Esophagus muscularis mucosa (tissue), 4 donors: ENCODE measurements at regions not wholly inside any gene's neighbourhood (a gene's known extent, or its start where the extent isn't known, plus 50 kb on each side); places are given as distances from the start of the nearest gene placed in this dataset.

Experiments used
- DNase-seq: peaks from one replicate; pipeline ENCODE4 v3.0.0-alpha.2; 2017; ENCODE audit errors: extremely low spot score
- H3K27ac ChIP-seq, 4 donors: fragments of 200-600 bp; sonication (generic); replicated peaks in 1 of 4; 1 replicate in 3 of 4; 2 replicates in 1 of 4; pipeline ENCODE4 v1.5.1; 2016 to 2019; ENCODE audit warnings: mild to moderate bottlenecking in 1 of 4
- H3K27me3 ChIP-seq, 4 donors: fragments of 200-600 bp; sonication (generic); one replicate each; pipeline versions ENCODE4 v1.5.1 to v1.6.0; 2016 to 2019
- H3K36me3 ChIP-seq, 4 donors: fragments of 200-600 bp; sonication (generic); one replicate each; pipeline ENCODE4 v1.5.1; 2016 to 2019
- H3K4me1 ChIP-seq, 4 donors: fragments of 200-600 bp; sonication (generic); one replicate each; pipeline ENCODE4 v1.5.1; 2016 to 2019
- H3K4me3 ChIP-seq, 4 donors: fragments of 200-600 bp; sonication (generic); 1 replicate in 2 of 4; 2 replicates in 2 of 4; pipeline ENCODE4 v1.5.1; 2016 to 2019; ENCODE audit warnings: mild to moderate bottlenecking in 4 of 4, moderate library complexity in 1 of 4
- H3K9me3 ChIP-seq, 4 donors: fragments of 200-600 bp; sonication (generic); 1 replicate in 3 of 4; 2 replicates in 1 of 4; pipeline ENCODE4 v1.5.1; 2016 to 2019
- CTCF ChIP-seq, 3 experiments: fragments of 200-600 bp in 2 of 3; fragments of 450-650 bp in 1 of 3; sonication (generic) in 2 of 3; IDR thresholded peaks; one replicate each; pipeline ENCODE4 v1.5.1; 2017 to 2019; ENCODE audit warnings: antibody characterized with exemption in 3 of 3, mild to moderate bottlenecking in 2 of 3, moderate library complexity in 1 of 3
- EP300 ChIP-seq: sonication (generic); formaldehyde crosslinking; IDR thresholded peaks from one replicate; pipeline ENCODE4 v1.6.1; 2017; ENCODE audit warnings: antibody characterized with exemption
- POLR2A ChIP-seq: fragments of 450-650 bp; IDR thresholded peaks from one replicate; pipeline ENCODE4 v1.6.1; 2017; ENCODE audit warnings: antibody characterized with exemption, moderate library complexity, mild to moderate bottlenecking, low read depth
- POLR2AphosphoS5 ChIP-seq, 2 donors: sonication (generic); formaldehyde crosslinking; IDR thresholded peaks; one replicate each; pipeline ENCODE4 v1.6.1; 2017; ENCODE audit warnings: antibody characterized with exemption in 2 of 2
- WGBS: methylation state at CpG from one replicate; pipeline ENCODE4 v1.1.5; 2018; 5-methylcytosine and 5-hydroxymethylcytosine counted together
- intact Hi-C: fragments of 100-400 bp; cut with DNase I; formaldehyde crosslinking; loops from one replicate; pipeline ENCODE4 v1.15.1; 2023

DNA sequence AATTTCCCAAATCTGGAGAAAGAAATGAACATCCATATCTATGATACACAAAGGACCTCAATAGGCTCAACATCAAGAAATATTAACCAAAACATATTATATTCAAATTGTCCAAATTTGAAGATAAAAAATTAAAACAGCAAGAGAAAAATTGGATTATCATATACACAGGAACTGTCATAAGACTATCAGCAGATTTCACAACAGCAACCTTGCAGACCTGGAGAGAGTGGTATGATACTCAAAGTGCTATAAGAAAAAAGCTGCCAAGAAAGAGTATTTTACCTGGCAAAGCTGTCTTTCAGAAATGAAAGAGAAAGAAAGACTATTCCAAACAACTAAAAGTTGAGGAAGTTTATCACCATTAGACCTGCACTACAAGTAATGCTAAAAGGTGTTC lies 711.9 kb upstream of the RAB6C start:
- Histone ChIP-seq H3K36me3 (no peaks in the 10 kb centered on the region), H3K4me3 (no peak overlapping the region), H3K9me3 (peaks cover 0 to 13% (median 5%) of the 10 kb centered on the region in 4 donors), H3K27ac (no peak overlapping the region), H3K27me3 (no peaks in the 10 kb centered on the region), H3K4me1 (no peaks in the 10 kb centered on the region)
- DNase-seq = no peak
- intact Hi-C loops = no loop called here
- TF ChIP-seq EP300 (no peak), CTCF (IDR thresholded peaks at IDR 0.05) (no peak), POLR2AphosphoS5 (IDR thresholded peaks at IDR 0.05) (no peak), POLR2A (no peak)

DNA sequence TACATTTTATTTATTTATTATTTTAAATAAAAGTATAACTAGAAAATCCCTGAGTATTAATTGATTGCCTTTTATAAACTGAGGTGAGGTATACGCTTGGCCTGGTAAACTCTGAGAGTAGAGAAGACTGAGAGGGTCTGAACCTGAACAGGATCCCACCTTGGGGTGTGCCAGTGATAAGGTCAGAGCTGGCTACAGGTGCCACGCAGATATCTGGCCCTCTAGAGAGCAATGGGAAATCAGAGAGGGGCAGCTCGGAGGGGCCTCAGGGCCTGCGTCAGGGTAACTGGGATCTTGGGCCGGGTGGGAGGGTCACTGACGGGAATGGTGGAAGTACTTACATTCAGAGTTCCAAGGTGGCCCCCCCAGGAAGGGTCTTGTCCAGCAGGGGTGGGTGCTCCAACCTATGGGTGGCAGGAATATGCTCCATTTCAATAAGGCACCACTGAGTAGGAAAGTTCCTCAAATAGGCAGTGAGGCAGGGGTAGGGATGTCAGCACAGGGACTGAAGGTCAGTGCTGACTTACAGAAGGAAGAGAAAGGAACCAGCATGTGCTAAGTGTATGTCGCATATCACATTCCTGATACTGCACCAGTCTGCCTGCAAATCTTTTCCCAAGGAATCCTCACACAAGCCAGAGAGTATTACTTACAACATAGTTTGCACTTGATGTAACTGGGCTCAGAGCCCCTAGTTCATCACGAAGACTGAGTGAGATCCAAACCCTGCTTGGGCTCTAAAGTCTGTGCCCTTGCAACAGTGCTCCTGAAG lies 706.0 kb upstream of the RAB6C start:
- no peaks in the 10 kb centered on the region for H3K4me1 ChIP-seq
- no peaks in the 10 kb centered on the region for H3K36me3 ChIP-seq
- no peak for DNase-seq
- no peaks in the 10 kb centered on the region for H3K27me3 ChIP-seq
- H3K4me3 ChIP-seq = no peak overlapping the region
- 89% methylated on average over 8 of the region's 8 CpGs for WGBS
- TF ChIP-seq CTCF (IDR thresholded peaks at IDR 0.05) (no peak), POLR2A (no peak), EP300 (no peak), POLR2AphosphoS5 (IDR thresholded peaks at IDR 0.05) (no peak)
- intact Hi-C loops = no loop called here
- H3K27ac ChIP-seq = no peak overlapping the region
- peaks cover 0 to 4% (median 2%) of the 10 kb centered on the region in 4 donors for H3K9me3 ChIP-seq

- 90% methylated on average over 2 of the region's 2 CpGs for WGBS
- intact Hi-C loops = no loop called here
- TF ChIP-seq CTCF (IDR thresholded peaks at IDR 0.05) = no peak
- TF ChIP-seq POLR2AphosphoS5 (IDR thresholded peaks at IDR 0.05) = no peak
- Histone ChIP-seq H3K27me3 (no peaks in the 10 kb centered on the region), H3K4me1 (no peaks in the 10 kb centered on the region), H3K36me3 (no peaks in the 10 kb centered on the region), H3K9me3 (no peaks in the 10 kb centered on the region), H3K4me3 (no peak overlapping the region), H3K27ac (no peak overlapping the region)
- DNase-seq = no peak
These were observed 705.4 kb upstream of the RAB6C start for GRCh38 chr2:129274038-129274415.

DNA sequence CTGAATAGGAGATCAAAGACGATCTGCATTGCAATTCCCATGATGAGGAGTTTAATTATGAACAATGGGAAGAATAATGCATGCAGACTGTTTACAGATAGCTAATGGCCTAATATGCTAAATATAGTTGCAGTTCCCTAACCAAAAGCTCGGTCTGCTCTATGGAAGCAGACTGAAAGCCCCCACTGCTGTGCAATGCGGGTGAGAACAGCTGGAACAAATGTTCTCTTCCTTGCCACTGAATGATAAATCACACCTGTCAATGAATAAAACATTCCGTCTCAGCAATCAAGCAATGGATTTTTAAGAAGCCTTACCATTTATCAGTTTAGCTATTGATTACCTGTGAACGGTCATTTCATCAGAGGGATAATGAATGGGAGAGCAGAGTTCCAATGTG lies 704.5 kb upstream of the RAB6C start:
- Histone ChIP-seq H3K27ac (no peak overlapping the region), H3K36me3 (no peaks in the 10 kb centered on the region), H3K27me3 (no peaks in the 10 kb centered on the region), H3K9me3 (peaks cover 0 to 7% (median 2%) of the 10 kb centered on the region in 4 donors), H3K4me1 (no peaks in the 10 kb centered on the region), H3K4me3 (no peak overlapping the region)
- intact Hi-C loops = no loop called here
- no peak for DNase-seq
- TF ChIP-seq CTCF (IDR thresholded peaks at IDR 0.05) = no peak
- TF ChIP-seq POLR2AphosphoS5 (IDR thresholded peaks at IDR 0.05) = no peak
- TF ChIP-seq POLR2A = no peak
- TF ChIP-seq EP300 = no peak
- 66% methylated on average over 5 of the region's 5 CpGs for WGBS

DNA sequence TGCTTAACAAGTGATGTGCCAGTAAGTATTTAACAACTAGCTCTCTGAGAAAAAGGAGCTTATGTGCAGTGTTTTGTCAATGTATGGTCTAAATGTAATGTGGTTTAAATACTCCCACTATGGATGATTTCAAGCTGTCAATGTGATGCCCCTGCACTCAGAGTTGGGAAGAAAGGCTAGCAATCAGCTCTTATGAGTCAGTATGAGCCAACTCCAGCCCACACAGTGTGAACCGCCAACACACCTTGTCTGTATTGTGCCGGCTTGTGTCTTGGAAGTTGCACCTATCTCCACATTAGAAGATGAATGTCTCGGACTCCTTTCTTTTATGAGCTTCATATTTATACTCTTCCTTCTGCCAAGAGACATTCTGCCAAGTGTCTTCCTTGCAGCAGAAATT lies 703.8 kb upstream of the RAB6C start:
- no peak overlapping the region for H3K4me3 ChIP-seq
- H3K27ac ChIP-seq = no peak overlapping the region
- 81% methylated on average over 3 of the region's 3 CpGs for WGBS
- TF ChIP-seq CTCF (IDR thresholded peaks at IDR 0.05) = no peak
- no peak for TF ChIP-seq EP300
- TF ChIP-seq POLR2AphosphoS5 (IDR thresholded peaks at IDR 0.05) = no peak
- TF ChIP-seq POLR2A = no peak
- H3K27me3 ChIP-seq = no peaks in the 10 kb centered on the region
- H3K36me3 ChIP-seq = no peaks in the 10 kb centered on the region
- intact Hi-C loops = no loop called here
- DNase-seq = no peak
- peaks cover 0 to 7% (median 2%) of the 10 kb centered on the region in 4 donors for H3K9me3 ChIP-seq
- H3K4me1 ChIP-seq = no peaks in the 10 kb centered on the region
